Suprapubic skin (tissue), 4 donors: ENCODE measurements at regions not wholly inside any gene's neighbourhood (a gene's known extent, or its start where the extent isn't known, plus 50 kb on each side); places are given as distances from the start of the nearest gene placed in this dataset.

Source experiments
- DNase-seq, 2 donors: peaks; one replicate each; pipeline ENCODE4 v3.0.0-alpha.2; 2019; ENCODE audit warnings: low spot score in 2 of 2
- H3K27ac ChIP-seq: fragments of 200-600 bp; sonication (generic); one replicate; pipeline ENCODE4 v1.5.1; 2019
- H3K27me3 ChIP-seq: fragments of 200-600 bp; sonication (generic); one replicate; pipeline ENCODE4 v1.5.1; 2019
- H3K36me3 ChIP-seq: fragments of 200-600 bp; sonication (generic); one replicate; pipeline ENCODE4 v1.5.1; 2019
- H3K4me1 ChIP-seq: fragments of 200-600 bp; sonication (generic); one replicate; pipeline ENCODE4 v1.5.1; 2019
- H3K4me3 ChIP-seq: fragments of 200-600 bp; sonication (generic); one replicate; pipeline ENCODE4 v1.5.1; 2019; ENCODE audit warnings: mild to moderate bottlenecking
- H3K9me3 ChIP-seq: fragments of 200-600 bp; sonication (generic); one replicate; pipeline ENCODE4 v1.5.1; 2019
- EP300 ChIP-seq: sonication (generic); formaldehyde crosslinking; IDR thresholded peaks from one replicate; pipeline ENCODE4 v1.6.1; 2017; ENCODE audit warnings: antibody characterized with exemption
- POLR2A ChIP-seq, 2 donors: fragments of 450-650 bp; IDR thresholded peaks; one replicate each; pipeline ENCODE4 v1.6.1; 2017; ENCODE audit warnings: antibody characterized with exemption in 2 of 2, mild to moderate bottlenecking in 2 of 2, moderate library complexity in 2 of 2
- POLR2AphosphoS5 ChIP-seq, 3 donors: sonication (generic); formaldehyde crosslinking; IDR thresholded peaks; one replicate each; pipeline ENCODE4 v1.6.1; 2017; ENCODE audit warnings: antibody characterized with exemption in 3 of 3
- WGBS: methylation state at CpG from one replicate; pipeline ENCODE4 v1.1.5; 2018; 5-methylcytosine and 5-hydroxymethylcytosine counted together
- TF ChIP-seq, protein P1 (sequence below), 2 donors: fragments of 200-600 bp in 1 of 2; fragments of 450-650 bp in 1 of 2; sonication (generic) in 1 of 2; IDR thresholded peaks; one replicate each; pipeline ENCODE4 v1.5.1; 2016 to 2019; ENCODE audit warnings: antibody characterized with exemption in 2 of 2, mild to moderate bottlenecking in 1 of 2, moderate library complexity in 1 of 2

DNA sequence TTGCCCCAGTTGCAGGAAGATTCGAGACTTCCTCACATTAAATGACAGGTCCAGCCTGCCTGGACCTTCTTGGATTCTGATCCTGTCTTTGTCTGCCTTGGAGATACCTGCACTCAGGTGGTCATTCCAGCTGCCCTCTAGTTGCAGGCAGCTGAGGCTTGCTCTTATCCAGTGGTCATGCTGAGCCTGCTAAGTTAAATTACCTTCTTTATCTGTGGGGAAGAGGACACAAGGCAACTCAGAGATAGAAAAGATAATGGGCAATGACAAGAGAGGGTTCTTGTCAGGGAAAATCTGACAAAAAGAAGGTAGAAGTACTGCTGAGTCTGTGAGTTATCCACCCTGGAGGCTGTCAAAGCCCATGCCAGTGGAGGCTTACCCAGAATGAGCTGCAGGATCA is 401.4 kb downstream of the MID1IP1 start:
- DNase-seq = no peak
- Histone ChIP-seq H3K4me3 (no peak overlapping the region), H3K9me3 (no peaks in the 10 kb centered on the region), H3K4me1 (no peaks in the 10 kb centered on the region), H3K27me3 (no peaks in the 10 kb centered on the region), H3K27ac (no peak overlapping the region), H3K36me3 (no peaks in the 10 kb centered on the region)
- WGBS = 62% methylated on average over 1 of the region's 1 CpG
- TF ChIP-seq EP300 (no peak), POLR2AphosphoS5 (IDR thresholded peaks at IDR 0.05) (no peak), POLR2A (IDR thresholded peaks at IDR 0.05) (no peak)
- TF ChIP-seq, protein P1, sequence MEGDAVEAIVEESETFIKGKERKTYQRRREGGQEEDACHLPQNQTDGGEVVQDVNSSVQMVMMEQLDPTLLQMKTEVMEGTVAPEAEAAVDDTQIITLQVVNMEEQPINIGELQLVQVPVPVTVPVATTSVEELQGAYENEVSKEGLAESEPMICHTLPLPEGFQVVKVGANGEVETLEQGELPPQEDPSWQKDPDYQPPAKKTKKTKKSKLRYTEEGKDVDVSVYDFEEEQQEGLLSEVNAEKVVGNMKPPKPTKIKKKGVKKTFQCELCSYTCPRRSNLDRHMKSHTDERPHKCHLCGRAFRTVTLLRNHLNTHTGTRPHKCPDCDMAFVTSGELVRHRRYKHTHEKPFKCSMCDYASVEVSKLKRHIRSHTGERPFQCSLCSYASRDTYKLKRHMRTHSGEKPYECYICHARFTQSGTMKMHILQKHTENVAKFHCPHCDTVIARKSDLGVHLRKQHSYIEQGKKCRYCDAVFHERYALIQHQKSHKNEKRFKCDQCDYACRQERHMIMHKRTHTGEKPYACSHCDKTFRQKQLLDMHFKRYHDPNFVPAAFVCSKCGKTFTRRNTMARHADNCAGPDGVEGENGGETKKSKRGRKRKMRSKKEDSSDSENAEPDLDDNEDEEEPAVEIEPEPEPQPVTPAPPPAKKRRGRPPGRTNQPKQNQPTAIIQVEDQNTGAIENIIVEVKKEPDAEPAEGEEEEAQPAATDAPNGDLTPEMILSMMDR (IDR thresholded peaks at IDR 0.05) = no peak

DNA sequence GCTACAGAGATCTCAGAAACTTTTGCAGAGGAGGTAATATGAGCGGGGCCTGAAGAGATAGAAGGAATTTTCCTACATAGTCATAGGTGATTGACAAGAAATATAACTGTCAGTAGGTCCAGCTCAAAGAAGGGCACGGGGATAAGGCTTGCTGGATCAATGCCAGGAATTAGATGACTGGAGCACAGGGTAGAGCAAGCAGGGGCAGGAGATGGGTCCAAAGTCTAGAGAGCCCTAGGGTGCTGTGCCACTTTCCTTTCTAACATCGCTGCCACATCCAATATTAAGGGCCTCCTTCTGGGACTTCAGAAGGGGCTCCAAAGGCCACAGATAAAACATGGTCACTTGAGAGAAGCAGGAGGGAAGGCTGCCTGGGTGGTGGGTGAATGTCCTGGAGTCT is 402.2 kb downstream of the MID1IP1 start:
- Histone ChIP-seq H3K36me3 (no peaks in the 10 kb centered on the region), H3K4me3 (no peak overlapping the region), H3K4me1 (no peaks in the 10 kb centered on the region), H3K27ac (no peak overlapping the region), H3K9me3 (no peaks in the 10 kb centered on the region), H3K27me3 (no peaks in the 10 kb centered on the region)
- TF ChIP-seq EP300 (no peak), POLR2AphosphoS5 (IDR thresholded peaks at IDR 0.05) (no peak)
- TF ChIP-seq, protein P1 (IDR thresholded peaks at IDR 0.05) = no peak
- WGBS = 64% methylated on average over 3 of the region's 3 CpGs
- DNase-seq = no peak

DNA sequence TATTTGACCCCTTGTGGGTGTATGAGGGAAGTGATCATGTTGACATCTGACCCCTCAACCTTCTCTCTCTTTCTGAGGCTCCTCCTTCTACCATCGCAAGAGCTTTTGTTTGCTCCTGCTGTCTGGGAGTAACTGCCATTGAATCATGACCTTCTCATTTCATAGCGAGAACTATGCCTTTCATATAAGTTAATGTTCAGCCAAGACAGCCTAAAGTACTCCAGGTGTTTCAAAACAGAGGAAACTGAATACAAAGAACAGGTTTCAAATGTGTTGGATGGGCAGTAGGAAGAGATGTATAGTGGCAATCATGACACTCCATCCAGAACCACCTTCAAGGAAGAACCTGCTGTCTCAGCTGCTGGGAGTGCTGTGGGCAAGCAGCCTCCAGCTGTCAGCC is 403.1 kb downstream of the MID1IP1 start:
- no peaks in the 10 kb centered on the region for H3K4me1 ChIP-seq
- no peak overlapping the region for H3K27ac ChIP-seq
- H3K36me3 ChIP-seq = no peaks in the 10 kb centered on the region
- H3K27me3 ChIP-seq = no peaks in the 10 kb centered on the region
- WGBS = 91% methylated on average over 2 of the region's 2 CpGs
- TF ChIP-seq POLR2AphosphoS5 (IDR thresholded peaks at IDR 0.05) = no peak
- TF ChIP-seq EP300 = no peak
- TF ChIP-seq, protein P1 (IDR thresholded peaks at IDR 0.05) = no peak
- TF ChIP-seq POLR2A (IDR thresholded peaks at IDR 0.05) = no peak
- DNase-seq = no peak
- no peak overlapping the region for H3K4me3 ChIP-seq
- H3K9me3 ChIP-seq = no peaks in the 10 kb centered on the region

DNA sequence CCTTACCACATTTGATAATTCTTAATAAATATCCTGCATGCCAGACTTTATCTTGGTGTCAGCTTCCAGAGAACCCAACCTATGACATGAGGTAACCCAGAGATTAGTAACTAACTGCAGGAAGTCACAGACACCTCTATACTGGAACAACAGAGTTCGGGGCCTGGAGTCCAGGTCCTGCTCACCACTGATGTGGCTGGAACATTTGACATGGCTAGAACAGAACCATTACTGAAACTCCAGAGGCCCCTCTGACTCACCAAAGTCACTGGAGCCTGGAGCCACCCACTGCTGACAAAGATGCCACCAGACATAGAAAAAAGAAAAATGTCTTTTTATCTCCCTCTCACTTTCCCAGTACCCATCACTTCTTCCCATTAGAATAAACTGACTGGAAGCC is 403.7 kb downstream of the MID1IP1 start:
- H3K27me3 ChIP-seq = no peaks in the 10 kb centered on the region
- 100% methylated on average over 1 of the region's 1 CpG for WGBS
- no peak for DNase-seq
- no peak for TF ChIP-seq EP300
- TF ChIP-seq POLR2AphosphoS5 (IDR thresholded peaks at IDR 0.05) = no peak
- TF ChIP-seq, protein P1 (IDR thresholded peaks at IDR 0.05) = no peak
- TF ChIP-seq POLR2A (IDR thresholded peaks at IDR 0.05) = no peak
- no peak overlapping the region for H3K27ac ChIP-seq
- no peaks in the 10 kb centered on the region for H3K9me3 ChIP-seq
- no peaks in the 10 kb centered on the region for H3K4me1 ChIP-seq
- no peak overlapping the region for H3K4me3 ChIP-seq
- no peaks in the 10 kb centered on the region for H3K36me3 ChIP-seq

DNA sequence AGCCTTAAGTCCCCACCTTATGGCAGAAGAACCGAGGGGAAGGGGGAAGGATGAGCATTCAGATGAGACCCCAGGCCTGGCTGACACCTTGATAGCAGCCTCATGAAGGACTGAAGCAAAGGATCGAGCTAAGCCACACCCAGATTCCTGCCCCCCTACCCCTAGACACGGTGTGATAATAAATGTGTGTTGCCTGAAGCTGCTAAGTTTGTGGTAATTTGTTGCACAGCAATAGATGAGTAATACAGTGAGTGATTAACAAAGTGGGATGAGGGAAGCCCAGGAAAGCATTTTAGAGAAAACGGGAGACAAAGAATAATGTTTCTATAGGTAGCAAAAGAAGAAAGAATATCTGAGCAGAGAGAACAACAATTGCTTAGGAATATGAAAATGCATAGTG is 404.2 kb downstream of the MID1IP1 start:
- WGBS = 63% methylated on average over 4 of the region's 4 CpGs
- Histone ChIP-seq H3K4me3 (no peak overlapping the region), H3K9me3 (no peaks in the 10 kb centered on the region), H3K36me3 (no peaks in the 10 kb centered on the region), H3K4me1 (no peaks in the 10 kb centered on the region), H3K27ac (no peak overlapping the region), H3K27me3 (no peaks in the 10 kb centered on the region)
- DNase-seq = no peak
- no peak for TF ChIP-seq EP300
- TF ChIP-seq, protein P1 (IDR thresholded peaks at IDR 0.05) = no peak
- TF ChIP-seq POLR2A (IDR thresholded peaks at IDR 0.05) = no peak
- TF ChIP-seq POLR2AphosphoS5 (IDR thresholded peaks at IDR 0.05) = no peak
